H1 (cell line): ENCODE measurements at regions not wholly inside any gene's neighbourhood (a gene's known extent, or its start where the extent isn't known, plus 50 kb on each side); places are given as distances from the start of the nearest gene placed in this dataset.

Source experiments
- CTCF ChIA-PET: fragments of 300-600 bp; sonication (Branson Sonifier 250); formaldehyde crosslinking; loops from one replicate; lab custom pipeline; 2021; ENCODE audit not compliant: partially characterized antibody; lab: Charles Lee
- POLR2A ChIA-PET: fragments of 300-600 bp; sonication (Branson Sonifier 250); formaldehyde crosslinking; loops from one replicate; lab custom pipeline; 2021; ENCODE audit warnings: inconsistent platforms; ENCODE audit not compliant: partially characterized antibody; lab: Charles Lee
- DNase-seq, 2 experiments: peaks; one replicate each; pipeline versions ENCODE4 v3.0.0 to v3.0.0-alpha.2; 2010 to 2022; ENCODE audit warnings: low spot score in 2 of 2, low read depth in 1 of 2, mixed read lengths in 1 of 2
- FAIRE-seq: peaks from 2 replicates; lab custom pipeline; 2011; peaks lifted over from hg19 to GRCh38; lab: Jason Lieb, UNC
- H2AFZ ChIP-seq: 2 replicates; pipeline ENCODE4 v1.8.1; 2012; ENCODE audit warnings: low read length, inconsistent platforms
- H2AK5ac ChIP-seq: 2 replicates; pipeline ENCODE4 v1.6.1; 2013; ENCODE audit warnings: low read depth, low read length
- H2BK120ac ChIP-seq: replicated peaks from 2 replicates; pipeline ENCODE3; 2013; ENCODE audit warnings: low read depth, low read length, inconsistent platforms
- H2BK12ac ChIP-seq: 2 replicates; pipeline ENCODE4 v1.6.1; 2013; ENCODE audit warnings: low read depth, low read length
- H2BK15ac ChIP-seq: 2 replicates; pipeline ENCODE4 v1.6.1; 2013; ENCODE audit warnings: low read length
- H2BK20ac ChIP-seq: 2 replicates; pipeline ENCODE4 v1.6.1; 2013; ENCODE audit warnings: low read length
- H2BK5ac ChIP-seq: 2 replicates; pipeline ENCODE4 v1.6.1; 2013; ENCODE audit warnings: low read depth, low read length
- H3K14ac ChIP-seq: 2 replicates; pipeline ENCODE4 v1.6.1; 2013; ENCODE audit warnings: inconsistent platforms; ENCODE audit not compliant: insufficient read length
- H3K18ac ChIP-seq: 2 replicates; pipeline ENCODE4 v1.6.1; 2013; ENCODE audit warnings: low read length; ENCODE audit errors: extremely low read depth
- H3K23ac ChIP-seq: 2 replicates; pipeline ENCODE4 v1.6.1; 2013; ENCODE audit warnings: inconsistent platforms; ENCODE audit not compliant: insufficient read length
- H3K23me2 ChIP-seq: 2 replicates; pipeline ENCODE4 v1.6.1; 2013; ENCODE audit warnings: low read depth, low read length
- H3K27ac ChIP-seq: 2 replicates; pipeline ENCODE4 v1.6.1; 2011; ENCODE audit warnings: low read depth, low read length, inconsistent platforms
- H3K27me3 ChIP-seq, 4 experiments: replicated peaks in 1 of 4; 1 replicate in 1 of 4; 2 replicates in 3 of 4; pipeline versions ENCODE4 v1.6.1 to v1.8.1; 2011 to 2013; ENCODE audit warnings: low read length in 3 of 4, mild to moderate bottlenecking in 3 of 4, inconsistent platforms in 2 of 4, mixed read lengths in 2 of 4, moderate library complexity in 1 of 4; ENCODE audit not compliant: control insufficient read depth in 3 of 4, insufficient read depth in 3 of 4; ENCODE audit errors: extremely low read depth in 1 of 4
- H3K36me3 ChIP-seq, 4 experiments: 2 replicates each; pipeline versions ENCODE4 v1.6.1 to v1.8.1; 2011 to 2013; ENCODE audit warnings: mild to moderate bottlenecking in 4 of 4, low read length in 3 of 4, moderate library complexity in 2 of 4, control low read depth in 1 of 4, inconsistent platforms in 1 of 4; ENCODE audit not compliant: insufficient read depth in 4 of 4, control insufficient read depth in 2 of 4
- H3K4ac ChIP-seq: replicated peaks from 2 replicates; pipeline ENCODE3; 2013; ENCODE audit warnings: low read length, low read depth, mixed read lengths, inconsistent platforms; ENCODE audit not compliant: insufficient read length
- H3K4me1 ChIP-seq, 4 experiments: replicated peaks in 1 of 4; 1 replicate in 1 of 4; 2 replicates in 3 of 4; pipeline versions ENCODE4 v1.6.1 to v1.8.1; 2011 to 2013; ENCODE audit warnings: low read length in 3 of 4, inconsistent platforms in 2 of 4, mixed read lengths in 1 of 4; ENCODE audit not compliant: insufficient read depth in 4 of 4, control insufficient read depth in 3 of 4
- H3K4me2 ChIP-seq, 2 experiments: 2 replicates each; pipeline versions ENCODE4 v1.6.1 to v1.8.1; 2011 to 2013; ENCODE audit warnings: low read depth in 2 of 2, low read length in 2 of 2, control low read depth in 1 of 2, inconsistent platforms in 1 of 2, mild to moderate bottlenecking in 1 of 2; ENCODE audit not compliant: insufficient read depth in 1 of 2
- H3K4me3 ChIP-seq, 4 experiments: fragments of 200-600, 300-600 bp in 1 of 4; sonication (generic), shearing (Covaris generic), sonication (Bioruptor Twin) in 1 of 4; 2 replicates each; pipeline versions ENCODE4 v1.5.1 to v1.8.1; 2011 to 2016; ENCODE audit warnings: low read length in 4 of 4, low read depth in 3 of 4, control low read depth in 2 of 4, inconsistent platforms in 2 of 4, mild to moderate bottlenecking in 2 of 4, mixed read lengths in 1 of 4, moderate library complexity in 1 of 4; ENCODE audit not compliant: insufficient read depth in 2 of 4; ENCODE audit errors: extremely low read depth in 1 of 4
- H3K56ac ChIP-seq: replicated peaks from 2 replicates; pipeline ENCODE3; 2013; ENCODE audit warnings: low read depth, mild to moderate bottlenecking, mixed read lengths, low read length, inconsistent platforms; ENCODE audit not compliant: insufficient read length
- H3K79me1 ChIP-seq: 2 replicates; pipeline ENCODE4 v1.6.1; 2013; ENCODE audit warnings: low read depth, low read length, control low read depth
- H3K79me2 ChIP-seq, 2 experiments: 2 replicates each; pipeline versions ENCODE4 v1.6.1 to v1.8.1; 2012 to 2013; ENCODE audit warnings: low read length in 2 of 2, mild to moderate bottlenecking in 2 of 2, inconsistent platforms in 1 of 2; ENCODE audit not compliant: insufficient read depth in 2 of 2, control insufficient read depth in 1 of 2
- H3K9ac ChIP-seq, 4 experiments: replicated peaks in 1 of 4; 1 replicate in 1 of 4; 2 replicates in 3 of 4; pipeline versions ENCODE4 v1.6.1 to v1.8.1; 2011 to 2013; ENCODE audit warnings: low read depth in 3 of 4, low read length in 3 of 4, control low read depth in 2 of 4, mild to moderate bottlenecking in 2 of 4, moderate library complexity in 2 of 4, inconsistent platforms in 1 of 4; ENCODE audit errors: extremely low read depth in 1 of 4
- H3K9me3 ChIP-seq, 2 experiments: 2 replicates each; pipeline versions ENCODE4 v1.6.1 to v1.8.1; 2012 to 2013; ENCODE audit warnings: mild to moderate bottlenecking in 2 of 2, moderate library complexity in 2 of 2, control low read depth in 1 of 2, inconsistent platforms in 1 of 2, low read depth in 1 of 2, low read length in 1 of 2, mixed read lengths in 1 of 2; ENCODE audit not compliant: insufficient read depth in 2 of 2
- H4K20me1 ChIP-seq, 2 experiments: replicated peaks in 1 of 2; 2 replicates each; pipeline versions ENCODE3 to v1.8.1; 2011 to 2013; ENCODE audit warnings: inconsistent platforms in 2 of 2, low read length in 2 of 2, mild to moderate bottlenecking in 1 of 2; ENCODE audit not compliant: insufficient read depth in 2 of 2, control insufficient read depth in 1 of 2
- H4K5ac ChIP-seq: 2 replicates; pipeline ENCODE4 v1.6.1; 2013; ENCODE audit warnings: low read length, low read depth, mixed read lengths, inconsistent platforms; ENCODE audit not compliant: insufficient read length
- H4K8ac ChIP-seq: 2 replicates; pipeline ENCODE4 v1.8.0; 2013; ENCODE audit warnings: mild to moderate bottlenecking, moderate library complexity, low read length, inconsistent platforms; ENCODE audit not compliant: insufficient read depth; ENCODE audit errors: extremely low read depth
- H4K91ac ChIP-seq: replicated peaks from 2 replicates; pipeline ENCODE3; 2013; ENCODE audit warnings: low read length, mixed read lengths, inconsistent platforms; ENCODE audit not compliant: insufficient read length
- CBX5 ChIP-seq: fragments of 300-800, 300-1000 bp; sonication (generic); IDR thresholded peaks from 2 replicates; pipeline ENCODE4 v1.7.1; 2016; ENCODE audit warnings: antibody characterized with exemption, low read length, low read depth
- CBX8 ChIP-seq: fragments of 300-800, 300-1000 bp; sonication (generic); IDR thresholded peaks from 2 replicates; pipeline ENCODE4 v1.7.1; 2016; ENCODE audit warnings: low read depth, low read length, borderline replicate concordance
- EZH2 ChIP-seq: fragments of 200-600 bp; sonication (generic); IDR thresholded peaks from 2 replicates; pipeline ENCODE4 v1.7.1; 2012; ENCODE audit warnings: low read depth, mild to moderate bottlenecking, moderate library complexity, low read length, inconsistent platforms; ENCODE audit not compliant: severe bottlenecking
- GTF2F1 ChIP-seq: IDR thresholded peaks from 2 replicates; pipeline ENCODE4 v1.6.1; 2012; ENCODE audit warnings: low read depth, low read length, improper control_type of control experiment, borderline replicate concordance
- HDAC2 ChIP-seq, 2 experiments: fragments of 300-600 bp in 1 of 2; sonication (generic) in 1 of 2; IDR thresholded peaks; 2 replicates each; pipeline ENCODE4 v1.6.1; 2011 to 2012; ENCODE audit warnings: low read depth in 2 of 2, low read length in 2 of 2, mild to moderate bottlenecking in 2 of 2, moderate library complexity in 2 of 2, borderline replicate concordance in 1 of 2, inconsistent platforms in 1 of 2
- JUN ChIP-seq: IDR thresholded peaks from 2 replicates; pipeline ENCODE4 v1.6.1; 2011; ENCODE audit warnings: low read depth, mild to moderate bottlenecking, improper control_type of control experiment, low read length
- KDM1A ChIP-seq: fragments of 200-600, 300-600 bp; sonication (generic); IDR thresholded peaks from 2 replicates; pipeline ENCODE4 v1.7.1; 2016; ENCODE audit warnings: mild to moderate bottlenecking, low read length, borderline replicate concordance
- RAD21 ChIP-seq, 2 experiments: IDR thresholded peaks in 1 of 2; conservative IDR thresholded peaks in 1 of 2; 2 replicates each; pipeline ENCODE4 v1.6.1; 2011; ENCODE audit warnings: low read depth in 2 of 2, low read length in 2 of 2, improper control_type of control experiment in 1 of 2, inconsistent platforms in 1 of 2, mild to moderate bottlenecking in 1 of 2, moderate library complexity in 1 of 2
- RNF2 ChIP-seq: fragments of 200-900, 300-1000 bp; sonication (generic); IDR thresholded peaks from 2 replicates; pipeline ENCODE4 v1.7.1; 2016; ENCODE audit warnings: borderline replicate concordance, low read depth, mild to moderate bottlenecking, antibody characterized with exemption, low read length; ENCODE audit not compliant: poor library complexity, severe bottlenecking; ENCODE audit errors: missing control alignments
- RXRA ChIP-seq: IDR thresholded peaks from 2 replicates; pipeline ENCODE4 v1.6.1; 2011; ENCODE audit warnings: low read depth, mild to moderate bottlenecking, low read length, moderate library complexity; ENCODE audit not compliant: insufficient read depth
- SRF ChIP-seq: IDR thresholded peaks from 2 replicates; pipeline ENCODE4 v1.6.1; 2011; ENCODE audit warnings: mild to moderate bottlenecking, low read depth, low read length, moderate library complexity
- TAF1 ChIP-seq: IDR thresholded peaks from 2 replicates; pipeline ENCODE4 v1.6.1; 2011; ENCODE audit warnings: mild to moderate bottlenecking, low read depth, low read length
- WGBS, 2 experiments: shearing (Covaris generic) in 1 of 2; methylation state at CpG; one replicate each; pipeline versions ENCODE4 v1.1.6 to v1.1.7; 2013 to 2015; ENCODE audit warnings: low lambda C conversion rate in 2 of 2, mixed read lengths in 2 of 2, inconsistent platforms in 1 of 2, low coverage in 1 of 2, missing lambda C conversion rate in 1 of 2; ENCODE audit not compliant: insufficient replicate concordance in 2 of 2, insufficient coverage in 1 of 2, insufficient read length in 1 of 2; ENCODE audit errors: extremely low coverage in 1 of 2, missing lambda C conversion rate in 1 of 2; 5-methylcytosine and 5-hydroxymethylcytosine counted together

DNA sequence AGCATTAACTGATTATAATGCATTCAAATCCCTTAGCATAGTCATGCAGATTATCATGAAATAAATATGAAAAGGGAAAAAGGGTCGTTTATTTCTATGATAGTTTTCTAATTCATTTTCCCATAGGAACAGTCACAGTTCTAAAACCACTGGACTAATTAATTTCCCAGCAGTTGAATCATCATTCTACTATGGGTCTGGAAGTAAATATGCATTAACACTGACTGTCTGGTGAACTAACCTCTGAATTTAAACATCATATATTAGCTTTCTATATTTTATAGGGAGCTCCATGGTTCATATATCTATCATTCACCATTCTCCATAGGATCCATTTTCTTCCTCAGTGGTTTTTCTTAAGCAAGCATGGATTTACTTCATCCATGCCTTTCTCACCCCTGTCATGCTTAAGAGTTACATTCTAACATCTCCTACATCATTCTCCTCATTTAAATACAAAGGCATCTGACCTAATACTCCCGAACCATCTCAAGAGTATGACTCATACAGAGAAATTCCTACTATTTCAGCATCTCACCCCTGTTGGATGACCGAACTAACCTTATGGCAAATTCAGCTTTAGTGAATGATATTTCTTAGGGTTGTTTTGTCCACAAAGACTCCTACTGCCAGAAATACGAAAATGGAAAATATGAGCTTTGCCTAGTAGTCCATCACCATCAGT is 198.7 kb upstream of the ADAMTS3 start:
- WGBS, 2 experiments = 86% methylated on average over 4 of the region's 4 CpGs; no CpG with 5 or more reads in 1 of the 2 experiments
- H4K8ac ChIP-seq = no peak overlapping the region
- no peak overlapping the region for H2BK120ac ChIP-seq
- no peak overlapping the region for H3K4ac ChIP-seq
- H3K36me3 ChIP-seq = no peaks in the 10 kb centered on the region
- H3K23ac ChIP-seq = no peak overlapping the region
- H4K5ac ChIP-seq = no peak overlapping the region
- no peaks in the 10 kb centered on the region for H3K79me2 ChIP-seq
- no peak overlapping the region for H4K91ac ChIP-seq
- no peaks in the 10 kb centered on the region for H3K27me3 ChIP-seq
- no peaks in the 10 kb centered on the region for H3K23me2 ChIP-seq
- H2AK5ac ChIP-seq = no peak overlapping the region
- H4K20me1 ChIP-seq = no peaks in the 10 kb centered on the region
- no peak overlapping the region for H3K9ac ChIP-seq
- H2BK15ac ChIP-seq = no peak overlapping the region
- H2AFZ ChIP-seq = no peak overlapping the region
- DNase-seq (no peak), FAIRE-seq (no peak)
- no peak overlapping the region for H3K14ac ChIP-seq
- no peak overlapping the region for H2BK12ac ChIP-seq
- no peak overlapping the region for H2BK5ac ChIP-seq
- ChIA-PET CTCF (interaction anchor here (1.2 to 2.5 kb wide), 5 partner anchors 16 to 266 kb away, joined by 3 to 8 read pairs (median 4); no protein-coding TSS in a partner anchor), POLR2A (no interaction called here)
- H3K4me1 ChIP-seq = no peaks in the 10 kb centered on the region
- H3K56ac ChIP-seq = no peak overlapping the region
- H3K4me2 ChIP-seq = no peak overlapping the region
- peaks cover 0 to 4% of the 10 kb centered on the region in 2 experiments; a peak in 1 of 4 replicates for H3K9me3 ChIP-seq
- no peak overlapping the region for H2BK20ac ChIP-seq
- H3K4me3 ChIP-seq = no peak overlapping the region
- no peaks in the 10 kb centered on the region for H3K79me1 ChIP-seq
- no peak overlapping the region for H3K18ac ChIP-seq
- no peak overlapping the region for H3K27ac ChIP-seq
- TF ChIP-seq RAD21 (IDR thresholded peaks at IDR 0.05 in 1 of 2, conservative IDR thresholded peaks at IDR 0.05 in 1 of 2; ENCODE audit: low read depth in 2 of 2, low read length in 2 of 2) = no peak
- TF ChIP-seq GTF2F1 = no peak
- no peak for TF ChIP-seq SRF
- TF ChIP-seq CBX5 = no peak
- TF ChIP-seq RXRA = no peak
- no peak for TF ChIP-seq JUN
- no peak for TF ChIP-seq RNF2
- no peak for TF ChIP-seq HDAC2 (IDR thresholded peaks at IDR 0.05; ENCODE audit: borderline replicate concordance in 1 of 2, low read depth in 2 of 2, low read length in 2 of 2)
- TF ChIP-seq CBX8 = no peak
- no peak for TF ChIP-seq KDM1A
- no peak for TF ChIP-seq EZH2
- TF ChIP-seq TAF1 = no peak
